ENCODE measurements at regions not wholly inside any gene's neighbourhood (a gene's known extent, or its start where the extent isn't known, plus 50 kb on each side); places are given as distances from the start of the nearest gene placed in this dataset.
"Not testable (repeated sequence)": the region's sequence is repeated elsewhere in the genome, so short reads cannot be mapped to it uniquely, and the experiment has no call there.

DNA sequence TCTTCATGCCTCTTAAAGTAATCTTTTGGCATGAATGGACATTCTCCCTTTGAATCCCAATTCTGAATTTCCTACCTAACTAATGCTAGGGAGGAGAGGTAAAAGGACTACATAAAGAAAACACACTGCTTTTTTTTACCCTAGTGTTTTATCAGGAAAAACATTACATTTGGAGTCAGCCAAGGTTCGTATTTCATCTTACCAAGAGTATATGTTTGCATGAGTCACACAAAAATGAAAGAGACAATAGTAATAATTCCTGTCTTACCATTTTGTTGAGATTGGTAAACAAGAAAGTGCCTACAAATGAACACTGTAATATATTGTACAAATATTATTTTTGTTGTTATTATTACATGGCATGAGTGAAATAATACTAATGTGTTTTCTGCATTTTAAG, 112.9 kb upstream of the WARS2 start:
- DNase-seq (ENCODE audit: low spot score): no peak

DNA sequence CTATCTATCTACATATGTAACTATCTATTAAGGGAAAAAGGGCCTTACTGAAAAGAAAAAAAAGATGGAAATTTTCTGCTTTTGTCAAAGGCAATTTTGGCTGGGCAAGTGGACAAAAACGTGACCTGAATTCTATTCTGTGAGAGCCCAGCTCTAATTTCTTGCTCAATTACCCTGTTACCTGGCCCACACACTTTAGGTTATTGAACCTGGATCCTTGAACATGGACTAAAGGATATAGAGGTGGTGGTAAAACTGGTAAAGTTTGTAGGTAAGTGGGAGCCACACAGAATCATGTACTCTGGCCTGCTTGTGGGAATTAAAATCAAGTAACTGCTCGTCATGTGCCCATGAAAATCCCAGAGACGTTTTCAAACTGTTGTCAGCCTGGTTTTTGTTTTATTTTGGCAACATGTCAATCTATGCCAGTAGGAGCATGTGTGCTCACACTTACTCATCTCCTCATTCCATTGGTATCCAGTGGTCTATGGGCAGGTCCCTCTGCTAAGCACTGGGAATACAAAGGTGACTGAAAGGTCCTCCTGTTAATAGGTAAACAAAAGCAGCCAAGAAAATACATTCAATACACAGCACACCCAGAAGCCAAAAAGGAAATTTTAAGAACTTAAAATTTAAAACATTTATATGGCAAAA, 113.7 kb upstream of the WARS2 start:
- no peak for DNase-seq (ENCODE audit: low spot score)

DNA sequence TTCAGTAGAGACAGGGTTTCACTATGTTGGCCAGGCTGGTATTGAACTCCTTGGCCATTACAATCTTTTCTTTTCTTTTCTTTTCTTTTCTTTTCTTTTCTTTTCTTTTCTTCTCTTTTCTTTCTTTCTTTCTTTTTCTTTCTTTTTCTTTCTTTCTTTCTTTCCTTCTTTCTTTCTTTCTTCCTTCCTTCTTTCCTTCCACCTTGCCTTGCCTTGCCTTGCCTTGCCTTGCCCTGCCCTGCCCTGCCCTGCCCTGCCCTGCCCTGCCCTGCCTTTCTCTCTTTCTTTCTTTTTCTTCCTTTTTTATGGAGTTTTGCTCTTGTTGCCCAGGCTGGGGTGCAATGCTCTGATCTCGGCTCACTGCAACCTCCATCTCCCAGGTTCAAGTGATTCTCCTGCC, 112.5 kb upstream of the HAO2 start:
- DNase-seq (ENCODE audit: low spot score): not testable (repeated sequence)

DNA sequence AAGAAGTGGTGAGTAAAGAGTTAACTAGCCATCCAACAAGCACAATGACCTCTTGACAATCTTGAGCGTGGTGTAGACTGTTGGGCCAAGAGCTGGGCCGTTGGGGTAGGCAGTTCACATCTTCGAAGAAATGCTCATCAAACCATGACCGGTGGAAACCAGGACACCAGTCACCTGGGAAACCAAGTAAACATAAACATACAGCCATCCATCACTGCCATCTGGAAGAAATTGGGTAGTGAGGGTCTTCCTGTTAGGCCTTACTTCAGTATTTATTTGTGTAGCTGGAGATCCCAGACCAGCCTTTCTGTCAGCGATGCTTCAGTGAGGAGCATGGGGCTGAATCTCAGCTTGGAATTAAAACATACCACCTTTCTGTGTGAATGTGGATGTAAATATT, 108.1 kb upstream of the HAO2 start:
- no peak for DNase-seq (ENCODE audit: low spot score)

DNA sequence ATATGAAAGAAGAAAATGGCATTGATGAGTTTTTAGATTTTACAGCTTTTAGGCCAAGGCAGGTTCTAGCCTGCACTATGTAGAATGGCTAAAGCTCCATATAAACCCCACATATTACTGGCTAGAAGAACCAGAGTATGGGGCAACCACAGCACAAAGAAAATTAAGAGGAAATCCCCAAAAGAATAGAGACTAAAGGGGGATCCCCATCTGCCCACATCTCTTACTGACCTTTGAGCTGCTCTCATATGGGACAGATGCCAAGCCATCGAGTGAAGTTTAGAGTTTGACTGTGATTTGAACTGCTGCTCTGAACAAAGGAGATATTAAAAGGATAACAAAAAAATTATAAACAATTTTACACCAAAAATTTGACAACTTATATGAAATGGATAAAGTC, 102.2 kb upstream of the HAO2 start:
- DNase-seq (ENCODE audit: low spot score): no peak

DNA sequence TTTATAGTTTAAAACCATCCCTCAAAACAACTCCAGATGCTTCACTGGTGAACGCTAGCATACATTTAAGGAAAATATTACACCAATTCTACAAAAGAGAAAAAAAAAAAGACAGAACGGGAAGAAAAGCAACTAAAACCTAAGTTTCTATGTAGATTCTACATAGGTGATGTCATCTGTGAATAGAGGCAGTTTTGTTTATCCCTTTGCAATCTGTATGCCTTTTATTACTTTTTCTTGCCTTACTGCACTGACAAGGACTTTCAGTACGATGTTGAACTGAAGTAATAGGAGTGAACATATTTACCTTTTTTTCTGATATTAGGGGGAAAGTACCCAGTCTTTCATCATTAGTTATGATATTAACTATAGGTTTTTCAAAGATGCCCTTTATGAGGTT, 101.7 kb upstream of the HAO2 start:
- no peak for DNase-seq (ENCODE audit: low spot score)

DNA sequence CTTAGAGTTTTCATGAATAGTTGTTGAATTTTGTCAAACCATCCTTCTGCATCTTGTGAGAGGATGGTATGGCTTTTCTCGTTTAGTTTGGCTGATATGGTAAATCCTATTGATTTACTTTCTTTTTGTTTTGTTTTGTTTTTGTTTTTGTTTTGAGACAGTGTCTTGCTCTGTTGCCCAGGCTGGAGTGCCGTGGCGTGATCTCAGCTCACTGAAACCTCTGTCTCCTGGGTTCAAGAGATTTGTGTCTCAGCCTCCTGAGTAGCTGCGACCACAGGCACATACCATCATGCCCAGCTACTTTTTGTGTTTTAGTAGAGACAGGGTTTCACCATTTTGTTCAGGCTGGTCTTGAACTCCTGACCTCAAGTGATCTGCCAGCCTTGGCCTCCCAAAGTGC, 101.3 kb upstream of the HAO2 start:
- DNase-seq (ENCODE audit: low spot score): not testable (repeated sequence)

DNA sequence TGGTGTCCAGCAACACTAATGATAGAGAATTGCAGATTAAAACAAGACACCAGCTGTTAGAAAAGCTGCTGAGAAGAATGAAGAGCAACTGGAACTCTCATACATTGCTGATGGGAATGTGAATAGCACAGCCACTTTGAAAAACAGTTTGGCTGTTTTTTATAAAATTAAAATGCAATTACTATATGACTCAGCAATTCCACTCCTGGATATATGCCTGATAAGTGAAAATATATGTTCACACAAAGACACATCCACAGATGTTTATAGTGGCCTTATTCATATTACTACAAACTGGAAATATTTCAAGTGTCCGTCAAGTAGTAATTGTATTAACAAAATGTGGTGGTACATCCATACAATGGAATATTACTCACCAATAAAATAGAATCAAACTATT, 99.7 kb upstream of the HAO2 start:
- no peak for DNase-seq (ENCODE audit: low spot score)

DNA sequence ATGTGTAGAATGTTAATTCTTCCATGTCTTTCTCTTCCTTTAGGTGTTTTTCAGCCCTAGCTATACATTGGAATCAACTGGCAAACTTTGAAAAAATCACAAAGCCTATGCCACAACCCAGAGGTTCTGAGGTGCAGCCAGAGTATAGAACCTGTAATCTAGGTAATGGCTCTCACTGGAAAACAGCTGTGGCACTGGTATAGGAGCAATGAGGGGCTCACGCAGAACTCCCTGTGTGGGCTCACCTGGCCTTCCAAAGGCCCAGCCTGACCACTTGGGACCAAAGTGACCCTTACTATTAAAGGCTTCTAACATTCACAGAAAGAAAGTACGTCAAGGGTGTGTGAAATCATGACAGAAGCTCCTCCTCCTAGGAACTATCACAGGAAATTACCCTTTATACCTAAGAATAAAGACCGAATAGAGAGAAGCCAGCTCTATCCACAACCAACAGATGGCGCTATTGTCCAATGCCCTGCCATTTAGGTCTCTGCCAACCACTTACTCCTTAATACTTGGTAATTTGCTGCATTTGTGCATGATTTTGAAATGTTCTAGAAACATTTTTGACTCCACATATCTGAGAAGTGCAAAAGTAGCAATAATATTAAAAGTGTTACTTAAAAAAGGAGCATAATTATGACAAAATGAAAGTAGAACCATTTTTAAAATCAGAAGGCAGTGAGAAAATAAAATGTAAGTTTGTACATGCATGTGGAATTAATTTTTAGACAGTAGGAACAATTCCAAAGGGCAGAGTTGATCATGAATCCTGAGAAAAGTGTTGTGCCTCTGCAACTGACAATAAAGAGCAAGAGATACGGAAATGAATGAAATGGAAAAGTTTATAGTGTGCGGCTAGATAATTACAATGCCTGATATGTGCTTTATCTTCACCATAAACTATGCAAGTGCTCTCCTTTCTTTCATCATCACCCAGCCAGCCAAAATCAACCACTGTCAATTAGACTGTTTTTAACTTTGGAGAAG, 93.1 kb upstream of the HAO2 start:
- peak; percentile 42 for DNase-seq (ENCODE audit: low spot score)

DNA sequence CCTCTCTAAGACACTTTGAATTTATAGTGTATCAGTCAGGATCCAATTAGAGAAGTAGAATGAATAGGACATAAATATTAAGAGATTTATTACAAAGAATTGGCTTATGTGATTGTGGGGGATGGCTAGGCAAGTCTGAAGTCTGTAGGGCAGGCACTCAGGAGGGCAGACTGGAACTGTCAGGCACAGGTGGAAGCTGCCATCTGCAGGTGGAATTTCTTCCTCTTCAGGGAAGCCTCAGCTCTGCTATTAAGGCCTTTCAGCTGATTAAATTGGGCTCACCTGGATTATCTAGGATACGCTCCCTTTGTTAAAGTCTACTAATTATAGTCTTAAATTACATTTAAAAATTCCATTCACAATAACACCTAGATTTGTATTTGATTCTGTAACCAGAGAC, 92.0 kb upstream of the HAO2 start:
- DNase-seq (ENCODE audit: low spot score): no peak

DNA sequence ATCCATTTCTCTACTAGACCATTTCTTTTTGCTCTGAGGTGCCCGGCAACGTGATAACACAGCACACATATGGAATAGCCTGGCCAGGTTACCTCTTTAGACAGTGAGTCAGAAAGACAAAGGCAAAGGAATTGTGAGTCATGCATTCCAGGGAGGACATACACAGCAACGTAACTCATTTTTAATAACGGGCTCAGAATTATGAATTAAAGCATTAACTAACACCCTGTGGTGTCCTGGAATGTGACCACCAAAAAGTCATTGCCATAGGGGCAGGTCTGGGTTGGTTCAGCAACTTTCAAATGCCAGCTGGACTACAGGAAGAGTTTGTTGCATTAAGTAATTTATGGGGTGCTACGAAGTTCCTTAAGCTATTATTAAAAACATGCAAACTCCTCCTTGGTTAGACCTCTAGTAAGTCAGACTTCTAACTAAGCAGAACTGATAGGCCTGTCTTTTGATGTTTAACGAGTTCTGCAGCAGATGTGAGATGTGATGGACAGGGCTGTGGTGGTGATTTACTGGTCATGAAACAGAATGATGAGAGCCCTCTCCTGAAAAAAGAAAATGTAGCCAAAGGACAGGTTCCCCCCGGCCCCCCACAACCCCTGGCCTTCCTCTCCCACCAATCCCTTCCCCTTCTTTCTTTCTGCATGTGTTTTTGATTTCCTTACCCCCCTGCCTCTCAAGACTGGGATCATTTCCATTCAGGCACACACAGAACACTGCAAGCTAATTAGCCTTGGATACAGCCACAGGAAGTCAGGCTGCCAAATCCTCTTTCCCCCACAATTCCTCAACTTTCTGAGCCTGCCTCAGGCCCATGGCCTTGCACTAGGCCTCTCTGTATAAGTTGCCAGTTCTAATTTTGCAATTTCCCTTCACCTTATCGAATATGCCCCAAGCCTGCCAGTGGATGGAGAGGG, 88.9 kb upstream of the HAO2 start:
- DNase-seq (ENCODE audit: low spot score): no peak

DNA sequence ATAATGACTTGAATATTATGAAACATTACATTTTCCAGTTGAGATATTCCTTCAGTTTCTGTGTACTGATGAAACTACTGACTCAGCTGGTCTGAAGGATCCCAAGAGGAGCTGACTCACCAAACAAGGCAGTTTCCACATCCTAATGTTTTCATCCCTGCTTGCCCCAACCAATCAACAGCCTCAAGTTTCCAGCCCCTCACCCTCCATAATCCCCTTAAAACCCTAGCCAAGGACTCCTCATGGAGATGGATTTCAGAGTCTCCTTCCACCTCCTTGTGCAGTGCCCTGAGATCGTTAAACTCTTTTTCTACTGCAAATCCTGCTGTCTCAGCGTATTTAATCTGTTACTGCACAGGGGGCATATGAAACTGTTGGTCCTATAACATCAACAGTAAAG, 83.1 kb upstream of the HAO2 start:
- DNase-seq (ENCODE audit: low spot score): no peak

DNA sequence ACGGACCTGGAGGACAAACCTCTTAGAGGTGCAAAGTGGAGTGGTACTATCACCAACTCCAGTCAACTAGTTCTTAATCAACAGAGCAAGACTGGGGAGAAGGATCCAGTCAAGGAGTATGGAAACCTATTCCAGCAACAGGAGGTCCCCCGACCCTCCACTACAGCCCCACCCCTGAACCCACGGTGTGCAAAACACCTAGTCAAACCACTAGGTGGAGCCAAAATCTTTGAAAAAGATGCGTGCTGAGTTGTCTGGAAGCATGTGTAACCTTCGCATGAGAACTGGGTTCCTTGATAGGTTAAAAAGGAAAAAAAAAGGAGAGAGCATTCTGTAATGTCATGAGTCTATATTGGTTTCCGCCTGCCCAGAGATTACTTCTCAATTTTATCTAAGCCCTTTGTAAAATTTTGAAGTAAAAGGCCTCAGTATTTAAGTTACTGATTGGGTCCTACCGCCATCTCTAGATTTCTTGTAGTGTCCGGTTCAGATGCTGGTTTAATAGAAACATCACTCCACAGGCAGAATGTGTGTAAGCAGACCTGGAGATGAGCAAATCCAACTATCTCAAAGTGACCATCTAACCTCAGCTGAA, 81.9 kb upstream of the HAO2 start:
- DNase-seq (ENCODE audit: low spot score): peak; percentile 10

DNA sequence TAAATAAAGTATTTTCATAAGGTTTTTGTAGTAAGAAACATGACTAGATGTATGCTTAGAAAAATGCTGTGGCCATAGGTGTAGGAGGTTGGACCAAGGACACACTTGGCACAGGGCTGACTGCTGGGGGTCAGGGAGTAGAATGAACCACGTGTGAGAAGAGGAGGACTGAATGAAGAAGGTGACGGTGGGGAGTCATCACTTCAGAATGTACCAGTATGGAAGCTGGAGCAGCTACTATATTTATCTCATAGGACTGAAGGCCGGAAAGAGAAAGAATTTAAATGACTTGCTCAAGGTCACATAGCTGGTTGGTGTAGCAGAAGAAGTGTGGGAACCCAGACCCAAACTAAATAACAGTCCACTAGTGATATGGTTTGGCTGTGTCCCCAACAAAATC, 79.8 kb upstream of the HAO2 start:
- no peak for DNase-seq (ENCODE audit: low spot score)

DNA sequence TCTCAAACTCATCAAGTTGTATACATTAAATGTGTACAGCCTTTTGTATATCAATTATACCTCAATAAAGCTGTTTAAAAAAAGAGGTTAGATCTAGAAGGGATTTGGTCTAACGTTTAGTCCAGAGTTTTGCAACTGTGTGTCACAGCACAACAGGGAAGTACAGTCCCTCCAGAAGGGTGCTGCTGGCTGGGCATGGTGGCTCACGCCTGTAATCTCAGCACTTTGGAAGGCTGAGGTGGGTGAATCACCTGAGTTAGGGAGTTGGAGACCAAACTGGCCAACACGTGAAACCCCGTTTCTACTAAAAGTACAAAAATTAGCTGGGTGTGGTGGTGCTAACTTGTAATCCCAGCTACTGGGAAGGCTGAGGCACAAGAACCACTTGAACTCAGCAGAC, 78.3 kb upstream of the HAO2 start:
- DNase-seq (ENCODE audit: low spot score): no peak

DNA sequence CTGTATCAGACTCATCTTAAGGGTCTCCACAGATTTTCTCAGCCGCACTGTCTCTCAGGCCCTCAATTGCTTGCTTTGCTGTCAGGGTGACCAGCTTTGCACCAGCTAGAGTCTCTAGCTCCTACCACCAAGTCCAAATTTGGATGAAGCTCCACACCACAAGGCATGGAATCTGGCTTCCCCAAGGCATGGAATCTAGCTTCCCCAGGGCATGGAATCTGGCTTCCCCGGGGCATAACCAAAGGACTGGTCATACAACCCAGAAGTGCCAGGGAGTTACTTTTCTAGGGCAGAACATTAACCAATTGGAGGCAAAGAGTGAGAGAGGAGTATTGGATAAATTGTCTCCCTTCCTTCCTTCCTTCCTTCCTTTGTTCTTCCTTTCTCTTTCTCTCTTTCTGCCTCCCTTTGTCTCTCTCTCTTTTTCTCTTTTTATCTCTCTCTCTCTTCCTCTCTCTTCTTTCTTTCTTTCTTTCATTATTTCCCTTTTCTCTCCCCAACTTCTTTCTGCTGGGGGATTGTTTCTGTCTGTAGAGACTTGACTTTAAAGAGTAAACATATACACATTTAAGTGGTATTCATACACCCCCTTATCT, 76.9 kb upstream of the HAO2 start:
- DNase-seq (ENCODE audit: low spot score): no peak

DNA sequence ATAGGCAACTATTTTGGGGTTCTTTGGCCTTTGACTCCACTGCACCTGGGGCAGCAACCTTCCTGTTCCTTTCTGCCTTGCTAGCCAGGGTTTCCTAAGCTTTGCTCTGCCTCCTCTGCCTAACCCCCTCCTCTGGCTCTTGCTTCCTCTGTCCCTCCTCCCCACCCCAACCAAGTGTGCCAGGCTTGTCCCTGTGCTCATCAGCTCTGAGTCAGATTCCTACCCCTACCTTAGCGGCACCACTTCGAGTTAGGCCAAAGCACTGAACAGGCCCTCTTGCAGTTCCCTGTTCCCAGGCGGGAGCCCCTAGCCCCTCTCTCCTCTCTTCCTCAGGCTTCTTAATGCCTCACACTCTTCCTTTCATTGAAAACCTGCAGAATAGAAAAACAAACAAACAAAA, 74.8 kb upstream of the HAO2 start:
- no peak for DNase-seq (ENCODE audit: low spot score)

DNA sequence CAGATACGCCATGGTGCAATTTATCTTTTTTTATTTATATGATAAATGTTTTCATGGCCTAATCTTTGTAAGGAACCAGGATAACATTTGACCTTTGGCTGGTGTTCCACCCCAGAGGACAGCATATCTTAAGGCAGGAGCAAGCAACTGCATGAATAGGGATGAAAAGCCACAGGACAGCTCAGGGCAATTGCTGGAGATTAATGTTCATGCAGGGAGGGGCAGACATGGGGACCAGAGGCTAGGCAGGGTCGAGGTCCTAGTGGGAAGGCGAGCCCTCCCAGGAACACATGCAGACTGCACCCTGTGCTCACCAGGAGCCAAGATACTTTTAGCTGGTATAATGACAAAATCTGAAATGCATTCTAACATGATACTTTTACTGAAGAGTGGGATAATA, 74.4 kb upstream of the HAO2 start:
- no peak for DNase-seq (ENCODE audit: low spot score)

DNA sequence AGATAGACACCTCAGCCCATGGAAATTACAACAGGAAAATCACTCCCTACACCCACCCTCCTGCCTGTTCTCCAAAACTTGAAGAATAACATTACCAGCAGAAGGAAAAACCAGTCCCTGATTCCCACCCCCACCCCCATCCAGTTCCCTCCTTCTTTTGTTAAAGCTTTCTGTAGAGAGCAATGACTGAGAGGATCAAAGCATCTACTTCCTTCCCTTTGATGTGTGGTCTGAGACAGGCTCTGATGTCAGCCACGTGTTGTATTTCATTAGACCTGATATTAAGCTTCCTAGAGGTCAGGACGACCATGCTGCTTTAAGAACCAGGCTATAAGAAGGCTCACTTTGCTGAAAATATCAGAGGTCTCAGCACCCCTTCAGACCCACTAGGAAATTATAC, 73.9 kb upstream of the HAO2 start:
- DNase-seq (ENCODE audit: low spot score): peak; percentile 36

DNA sequence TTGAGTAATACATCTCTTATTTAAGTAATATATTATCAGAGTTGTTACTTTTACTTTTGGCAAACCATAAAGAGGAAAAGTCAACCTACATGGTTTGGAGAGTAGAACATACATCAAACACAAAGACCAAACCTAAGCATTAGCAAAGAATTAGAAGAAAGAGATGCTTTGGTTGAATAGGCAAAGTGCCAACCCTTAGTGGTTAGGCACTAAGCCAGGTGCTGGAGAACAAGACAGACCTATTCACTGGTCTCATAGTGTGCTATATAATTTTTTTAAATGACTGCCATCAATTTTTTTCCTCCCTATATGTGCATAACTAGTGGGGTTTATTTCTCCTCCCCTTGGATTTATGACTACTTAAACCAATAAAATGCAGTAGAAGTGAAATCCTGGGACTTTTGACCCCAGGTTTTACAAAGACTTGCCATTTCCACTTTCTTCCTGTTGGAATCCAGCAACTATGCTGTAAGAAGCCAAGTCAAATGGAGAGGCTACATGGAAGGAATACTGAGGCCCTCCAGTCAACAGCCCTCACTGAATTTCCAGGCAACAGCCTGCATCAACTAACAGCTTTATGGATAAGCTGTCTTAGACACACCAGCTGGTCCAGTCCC, 69.8 kb upstream of the HAO2 start:
- peak; percentile 29 for DNase-seq (ENCODE audit: low spot score)

DNA sequence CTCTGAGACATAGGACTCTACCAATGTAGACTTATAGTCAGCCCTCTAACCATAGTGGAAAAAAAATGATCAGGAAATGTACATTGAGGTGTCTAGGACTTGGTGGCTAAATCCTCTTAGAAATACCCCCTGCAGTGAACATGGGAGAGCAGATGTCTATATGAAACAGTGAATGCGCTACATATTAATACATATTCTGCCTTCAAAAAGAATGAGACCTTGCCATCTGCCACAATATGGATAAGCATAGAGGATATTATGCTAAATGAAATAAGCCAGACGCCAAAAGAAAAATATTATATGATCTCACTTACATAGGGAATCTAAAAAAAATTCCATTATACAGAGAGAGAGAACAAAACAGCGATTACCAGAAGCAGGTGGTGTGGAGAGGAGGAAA, 66.6 kb upstream of the HAO2 start:
- no peak for DNase-seq (ENCODE audit: low spot score)

All from COLO829 (cell line).